ENCODE measurements at regions not wholly inside any gene's neighbourhood (a gene's known extent, or its start where the extent isn't known, plus 50 kb on each side); places are given as distances from the start of the nearest gene placed in this dataset.

GRCh38 chr15:81785679-81786078, 260.1 kb downstream of the MEX3B start:
- no peak overlapping the region for H3K4me3 ChIP-seq
- WGBS, 3 donors, result 84 to 87% (median 86%) methylated on average over 5 of the region's 5 CpGs
- H3K27ac ChIP-seq, result no peak overlapping the region
- no peaks in the 10 kb centered on the region for H3K36me3 ChIP-seq
- intact Hi-C loops (cut with DNase I), result loop anchor here in 1 of 4 donors (10.0 kb wide), 1 partner anchor 69 kb away; no protein-coding TSS in a partner anchor
- TF ChIP-seq CTCF (IDR thresholded peaks at IDR 0.05), result no peak
- no peak for TF ChIP-seq EP300 (IDR thresholded peaks at IDR 0.05)
- TF ChIP-seq POLR2A (IDR thresholded peaks at IDR 0.05), result no peak
- DNase-seq, result no peak
- H3K4me1 ChIP-seq (ENCODE audit: insufficient read depth), result no peaks in the 10 kb centered on the region
- H3K27me3 ChIP-seq, result no peaks in the 10 kb centered on the region
- H3K9me3 ChIP-seq, result no peaks in the 10 kb centered on the region

GRCh38 chr15:81785181-81785580, 260.6 kb downstream of the MEX3B start:
- no peak overlapping the region for H3K4me3 ChIP-seq
- no peak for DNase-seq
- H3K4me1 ChIP-seq (ENCODE audit: insufficient read depth), result no peaks in the 10 kb centered on the region
- H3K36me3 ChIP-seq, result no peaks in the 10 kb centered on the region
- intact Hi-C loops (cut with DNase I), result loop anchor here in 1 of 4 donors (10.0 kb wide), 1 partner anchor 70 kb away; no protein-coding TSS in a partner anchor
- no peaks in the 10 kb centered on the region for H3K9me3 ChIP-seq
- TF ChIP-seq POLR2A (IDR thresholded peaks at IDR 0.05) (no peak), EP300 (IDR thresholded peaks at IDR 0.05) (no peak), CTCF (IDR thresholded peaks at IDR 0.05) (no peak)
- no peaks in the 10 kb centered on the region for H3K27me3 ChIP-seq
- H3K27ac ChIP-seq, result no peak overlapping the region
- WGBS, 3 donors, result 26 to 50% (median 30%) methylated on average over 4 of the region's 4 CpGs

- intact Hi-C loops (cut with DNase I), result loop anchor here in 1 of 4 donors (10.0 kb wide), 1 partner anchor 70 kb away; no protein-coding TSS in a partner anchor
- H3K9me3 ChIP-seq, result no peaks in the 10 kb centered on the region
- H3K27ac ChIP-seq, result no peak overlapping the region
- 78 to 82% (median 80%) methylated on average over 6 of the region's 6 CpGs for WGBS, 3 donors
- DNase-seq, result no peak
- no peak for TF ChIP-seq POLR2A (IDR thresholded peaks at IDR 0.05)
- no peak for TF ChIP-seq CTCF (IDR thresholded peaks at IDR 0.05)
- TF ChIP-seq EP300 (IDR thresholded peaks at IDR 0.05), result no peak
- no peaks in the 10 kb centered on the region for H3K4me1 ChIP-seq (ENCODE audit: insufficient read depth)
- H3K36me3 ChIP-seq, result no peaks in the 10 kb centered on the region
- no peak overlapping the region for H3K4me3 ChIP-seq
- no peaks in the 10 kb centered on the region for H3K27me3 ChIP-seq
Measured at GRCh38 chr15:81784751-81785150, 261.1 kb downstream of the MEX3B start.

GRCh38 chr15:81783586-81783985, 262.2 kb downstream of the MEX3B start:
- intact Hi-C loops (cut with DNase I), result loop anchor here in 1 of 4 donors (10.0 kb wide), 1 partner anchor 71 kb away; no protein-coding TSS in a partner anchor
- DNase-seq, result no peak
- H3K36me3 ChIP-seq, result no peaks in the 10 kb centered on the region
- no peaks in the 10 kb centered on the region for H3K4me1 ChIP-seq (ENCODE audit: insufficient read depth)
- no peak overlapping the region for H3K27ac ChIP-seq
- no peaks in the 10 kb centered on the region for H3K27me3 ChIP-seq
- no peak overlapping the region for H3K4me3 ChIP-seq
- no peaks in the 10 kb centered on the region for H3K9me3 ChIP-seq
- 90 to 94% (median 93%) methylated on average over 3 of the region's 3 CpGs for WGBS, 3 donors
- TF ChIP-seq CTCF (IDR thresholded peaks at IDR 0.05), result no peak
- no peak for TF ChIP-seq POLR2A (IDR thresholded peaks at IDR 0.05)
- TF ChIP-seq EP300 (IDR thresholded peaks at IDR 0.05), result no peak
